CD1c-positive myeloid dendritic cell (primary cell): ENCODE measurements at regions not wholly inside any gene's neighbourhood (a gene's known extent, or its start where the extent isn't known, plus 50 kb on each side); places are given as distances from the start of the nearest gene placed in this dataset.
A peak's percentile ranks its signal among the peaks of the same experiment; 100 is the strongest.
"Not testable (repeated sequence)": the region's sequence is repeated elsewhere in the genome, so short reads cannot be mapped to it uniquely, and the experiment has no call there.

ENCODE experiments used
- DNase-seq: peaks from one replicate; pipeline ENCODE4 v3.0.0-alpha.2; 2016; ENCODE audit errors: extremely low spot score

GRCh38 chr1:192905049-192905448 lies 96.2 kb downstream of the RGS2 start:
- DNase-seq: peak; percentile 41

GRCh38 chr1:192906334-192906733 lies 97.5 kb downstream of the RGS2 start:
- DNase-seq: no peak

- DNase-seq: peak; percentile 76
Observed at GRCh38 chr1:192907545-192908243, 98.9 kb downstream of the RGS2 start.

- not testable (repeated sequence) for DNase-seq
Observed at GRCh38 chr1:192911896-192912656, 103.2 kb downstream of the RGS2 start.

GRCh38 chr1:192913683-192914082 lies 104.8 kb downstream of the RGS2 start:
- no peak for DNase-seq

GRCh38 chr1:192914092-192914491 lies 105.3 kb downstream of the RGS2 start:
- DNase-seq: no peak

- DNase-seq: no peak
Observed at GRCh38 chr1:192914696-192915095, 105.9 kb downstream of the RGS2 start.

GRCh38 chr1:192916021-192916420 lies 107.2 kb downstream of the RGS2 start:
- DNase-seq: peak; percentile 33

GRCh38 chr1:192918259-192918658 lies 109.4 kb downstream of the RGS2 start:
- no peak for DNase-seq

GRCh38 chr1:192920412-192920811 lies 111.6 kb downstream of the RGS2 start:
- no peak for DNase-seq

GRCh38 chr1:192925609-192926008 lies 116.8 kb downstream of the RGS2 start:
- DNase-seq: no peak

GRCh38 chr1:192926736-192927135 lies 117.9 kb downstream of the RGS2 start:
- DNase-seq: peak; percentile 42

GRCh38 chr1:192927496-192927895 lies 118.7 kb downstream of the RGS2 start:
- DNase-seq: no peak

- no peak for DNase-seq
Observed at GRCh38 chr1:192929597-192929996, 120.8 kb downstream of the RGS2 start.

GRCh38 chr1:192933744-192934143 lies 124.9 kb downstream of the RGS2 start:
- no peak for DNase-seq

GRCh38 chr1:192936313-192937018 lies 122.7 kb downstream of the UCHL5 start:
- peak; percentile 84 for DNase-seq

GRCh38 chr1:192937128-192937527 lies 122.0 kb downstream of the UCHL5 start:
- no peak for DNase-seq

GRCh38 chr1:192939440-192939839 lies 119.7 kb downstream of the UCHL5 start:
- DNase-seq: no peak

- DNase-seq: peak; percentile 42
Observed at GRCh38 chr1:192940658-192941057, 118.5 kb downstream of the UCHL5 start.

- DNase-seq: peak; percentile 31
Observed at GRCh38 chr1:192941722-192942411, 117.3 kb downstream of the UCHL5 start.

GRCh38 chr1:192943108-192943507 lies 116.1 kb downstream of the UCHL5 start:
- DNase-seq: no peak

- DNase-seq: no peak
Observed at GRCh38 chr1:192943522-192943921, 115.6 kb downstream of the UCHL5 start.
